Adipocyte (in vitro differentiated cells): ENCODE measurements at regions not wholly inside any gene's neighbourhood (a gene's known extent, or its start where the extent isn't known, plus 50 kb on each side); places are given as distances from the start of the nearest gene placed in this dataset.

Source experiments
- DNase-seq: peaks from one replicate; pipeline ENCODE4 v3.0.0-alpha.2; 2015; ENCODE audit warnings: low read depth
- H3K27me3 ChIP-seq: replicated peaks from 2 replicates; pipeline ENCODE4 v1.7.0; 2013; ENCODE audit warnings: mild to moderate bottlenecking, low read length, moderate library complexity; ENCODE audit not compliant: control insufficient read depth, insufficient read depth
- H3K36me3 ChIP-seq: 2 replicates; pipeline ENCODE4 v1.7.0; 2013; ENCODE audit warnings: low read length, mild to moderate bottlenecking, moderate library complexity; ENCODE audit not compliant: control insufficient read depth, insufficient read depth, severe bottlenecking
- H3K4me1 ChIP-seq: 2 replicates; pipeline ENCODE4 v1.7.0; 2013; ENCODE audit warnings: mild to moderate bottlenecking, low read length, moderate library complexity; ENCODE audit not compliant: control insufficient read depth, insufficient read depth
- H3K4me3 ChIP-seq: 2 replicates; pipeline ENCODE4 v1.7.0; 2013; ENCODE audit warnings: mild to moderate bottlenecking, low read length, moderate library complexity
- H3K9ac ChIP-seq: 2 replicates; pipeline ENCODE4 v1.7.0; 2013; ENCODE audit warnings: mild to moderate bottlenecking, low read length, moderate library complexity
- H3K9me3 ChIP-seq: 2 replicates; pipeline ENCODE4 v1.7.0; 2013; ENCODE audit warnings: mild to moderate bottlenecking, low read length, moderate library complexity; ENCODE audit not compliant: control insufficient read depth

DNA sequence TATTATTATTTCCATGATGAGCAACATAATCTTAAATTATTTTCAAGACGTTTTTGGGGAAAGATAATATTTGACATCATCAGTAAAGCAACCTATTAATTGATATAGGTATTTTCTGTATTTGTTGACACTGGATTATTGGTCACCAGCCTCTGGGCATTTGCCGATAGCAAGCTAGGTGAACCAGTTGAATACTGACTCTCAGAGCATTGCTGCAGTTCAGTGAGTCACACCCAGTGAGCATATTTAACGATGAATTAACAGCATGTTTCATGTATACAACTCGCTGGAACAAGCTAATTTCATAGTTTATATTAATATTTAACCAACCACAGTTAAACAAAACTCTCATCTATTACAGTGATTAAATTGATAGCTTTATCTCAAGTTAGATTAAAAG lies 1006.0 kb upstream of the DIAPH2 start:
- DNase-seq = no peak
- no peak overlapping the region for H3K4me3 ChIP-seq
- H3K4me1 ChIP-seq = no peaks in the 10 kb centered on the region
- H3K36me3 ChIP-seq = no peaks in the 10 kb centered on the region
- H3K27me3 ChIP-seq = no peaks in the 10 kb centered on the region
- H3K9me3 ChIP-seq = no peaks in the 10 kb centered on the region
- no peak overlapping the region for H3K9ac ChIP-seq

DNA sequence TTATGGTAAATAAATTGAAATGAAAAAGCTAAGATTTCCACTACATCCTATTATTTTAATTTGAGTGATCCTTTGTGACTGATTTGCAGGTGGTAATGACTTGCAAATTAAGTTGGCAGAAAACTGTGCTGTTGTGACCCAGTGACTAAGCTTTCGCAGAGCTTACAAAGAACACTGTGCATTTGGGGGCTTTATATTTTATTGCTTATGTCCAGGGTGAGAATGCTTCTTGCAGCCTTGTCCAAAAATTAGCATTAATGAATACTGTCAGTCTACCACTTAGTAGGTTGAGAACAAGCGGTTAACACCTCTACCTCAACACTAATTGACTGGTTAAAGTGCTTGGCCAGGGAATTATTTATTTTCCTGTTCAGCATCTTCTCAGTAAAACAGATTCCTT lies 991.3 kb upstream of the DIAPH2 start:
- Histone ChIP-seq H3K36me3 (no peaks in the 10 kb centered on the region), H3K27me3 (no peaks in the 10 kb centered on the region), H3K4me1 (no peaks in the 10 kb centered on the region), H3K9ac (no peak overlapping the region), H3K4me3 (no peak overlapping the region), H3K9me3 (peaks cover 3% of the 10 kb centered on the region)
- DNase-seq = no peak

- no peak overlapping the region for H3K9ac ChIP-seq
- no peak for DNase-seq
- H3K36me3 ChIP-seq = no peaks in the 10 kb centered on the region
- H3K27me3 ChIP-seq = no peaks in the 10 kb centered on the region
- no peak overlapping the region for H3K4me3 ChIP-seq
- H3K4me1 ChIP-seq = no peaks in the 10 kb centered on the region
- H3K9me3 ChIP-seq = peaks cover 13% of the 10 kb centered on the region
Observed at GRCh38 chrX:95703696-95704095, 980.9 kb upstream of the DIAPH2 start.

DNA sequence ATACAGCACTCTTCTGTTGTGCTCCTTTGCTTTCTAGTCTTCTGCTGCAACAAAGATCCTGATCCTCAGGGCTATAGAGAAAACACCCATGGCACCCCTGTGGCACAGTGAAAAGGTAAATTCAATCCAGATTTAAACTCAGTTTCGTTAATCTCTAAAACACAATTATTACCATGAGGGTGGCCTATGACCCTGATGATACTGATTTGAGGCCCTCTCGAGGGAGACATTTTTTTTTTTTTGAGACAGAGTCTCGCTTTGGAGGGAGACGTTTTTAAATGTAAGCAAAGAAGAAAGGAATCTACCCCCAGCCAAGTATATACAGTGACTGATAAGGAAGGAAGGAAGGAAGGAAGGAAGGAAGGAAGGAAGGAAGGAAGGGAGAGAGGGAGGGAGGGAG lies 967.8 kb upstream of the DIAPH2 start:
- H3K9ac ChIP-seq = no peak overlapping the region
- no peaks in the 10 kb centered on the region for H3K36me3 ChIP-seq
- DNase-seq = no peak
- peaks cover 4% of the 10 kb centered on the region for H3K27me3 ChIP-seq
- H3K4me1 ChIP-seq = no peaks in the 10 kb centered on the region
- no peaks in the 10 kb centered on the region for H3K9me3 ChIP-seq
- H3K4me3 ChIP-seq = no peak overlapping the region

GRCh38 chrX:95718746-95719145 lies 965.9 kb upstream of the DIAPH2 start:
- DNase-seq = no peak
- Histone ChIP-seq H3K9me3 (no peaks in the 10 kb centered on the region), H3K4me1 (no peaks in the 10 kb centered on the region), H3K4me3 (no peak overlapping the region), H3K36me3 (no peaks in the 10 kb centered on the region), H3K9ac (no peak overlapping the region), H3K27me3 (peaks cover 4% of the 10 kb centered on the region)

- Histone ChIP-seq H3K27me3 (peaks cover 4% of the 10 kb centered on the region), H3K4me3 (no peak overlapping the region), H3K4me1 (no peaks in the 10 kb centered on the region), H3K9me3 (no peaks in the 10 kb centered on the region), H3K36me3 (no peaks in the 10 kb centered on the region), H3K9ac (no peak overlapping the region)
- DNase-seq = no peak
Observed at GRCh38 chrX:95721011-95721410, 963.6 kb upstream of the DIAPH2 start.

- no peak for DNase-seq
- H3K9ac ChIP-seq = no peak overlapping the region
- no peaks in the 10 kb centered on the region for H3K27me3 ChIP-seq
- H3K9me3 ChIP-seq = no peaks in the 10 kb centered on the region
- H3K4me1 ChIP-seq = no peaks in the 10 kb centered on the region
- no peak overlapping the region for H3K4me3 ChIP-seq
- H3K36me3 ChIP-seq = no peaks in the 10 kb centered on the region
Observed at GRCh38 chrX:95728446-95728845, 956.2 kb upstream of the DIAPH2 start.

DNA sequence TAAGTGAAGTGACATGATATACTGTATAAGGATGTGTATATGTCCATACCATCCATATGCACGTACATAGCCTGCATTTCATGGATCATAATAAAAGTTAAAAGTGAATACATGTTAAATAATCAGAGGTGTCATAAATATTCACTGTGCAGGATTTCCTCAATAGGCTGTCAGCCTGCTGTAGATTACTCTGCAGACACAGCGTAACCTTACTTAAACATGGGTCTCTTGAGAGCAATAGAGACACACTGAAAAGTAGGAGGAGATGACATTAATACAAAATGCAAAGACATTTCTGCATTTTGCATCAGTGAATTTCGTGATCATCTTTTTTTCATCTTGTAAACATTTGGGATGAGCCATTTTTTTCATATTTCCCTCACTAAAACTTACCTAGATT lies 955.2 kb upstream of the DIAPH2 start:
- H3K9me3 ChIP-seq = no peaks in the 10 kb centered on the region
- no peaks in the 10 kb centered on the region for H3K36me3 ChIP-seq
- H3K27me3 ChIP-seq = no peaks in the 10 kb centered on the region
- H3K4me1 ChIP-seq = no peaks in the 10 kb centered on the region
- DNase-seq = no peak
- no peak overlapping the region for H3K4me3 ChIP-seq
- H3K9ac ChIP-seq = no peak overlapping the region

DNA sequence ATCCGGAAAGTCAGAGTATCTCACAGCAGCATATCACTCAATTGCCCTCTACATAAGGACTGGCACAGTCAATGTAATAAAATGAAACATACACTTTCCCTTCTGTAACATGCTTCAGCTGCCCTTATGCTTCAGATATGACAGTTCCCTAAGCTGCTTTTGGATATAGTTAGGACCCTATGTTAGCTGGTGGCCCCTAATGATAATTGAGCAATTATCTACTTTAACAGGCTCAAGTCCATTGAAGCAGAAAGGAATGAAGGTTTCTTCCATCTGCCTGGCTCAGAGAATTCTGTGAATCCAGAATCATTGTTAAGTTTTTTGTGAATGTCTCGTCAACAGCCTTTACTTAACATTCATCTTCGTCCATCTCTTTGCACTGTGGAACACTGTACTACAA lies 951.2 kb upstream of the DIAPH2 start:
- H3K27me3 ChIP-seq = no peaks in the 10 kb centered on the region

DNA sequence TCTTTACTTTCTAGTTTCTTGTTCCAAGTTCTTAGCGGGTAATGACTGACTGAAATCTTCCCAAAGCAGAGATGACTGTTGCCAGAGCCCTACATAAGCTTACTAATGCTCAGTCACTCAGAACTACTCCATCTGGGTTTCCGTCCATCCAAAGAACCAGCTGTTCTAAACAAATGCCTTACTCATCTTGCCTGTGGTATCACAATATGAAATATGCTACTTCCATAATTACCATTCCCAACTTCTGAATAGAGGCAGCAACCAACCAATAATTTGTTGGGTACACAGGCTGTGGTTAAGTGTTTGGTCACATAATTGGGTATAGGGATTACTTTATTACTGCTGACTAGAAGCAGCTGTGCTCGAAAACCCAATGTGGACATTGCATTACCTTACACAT lies 930.2 kb upstream of the DIAPH2 start:
- H3K27me3 ChIP-seq = peaks cover 3% of the 10 kb centered on the region
- H3K9ac ChIP-seq = no peak overlapping the region
- DNase-seq = no peak
- no peaks in the 10 kb centered on the region for H3K4me1 ChIP-seq
- H3K36me3 ChIP-seq = no peaks in the 10 kb centered on the region
- peaks cover 6% of the 10 kb centered on the region for H3K9me3 ChIP-seq
- no peak overlapping the region for H3K4me3 ChIP-seq

More for the DNA sequence above, 951.2 kb upstream of the DIAPH2 start:
- Histone ChIP-seq H3K4me1 (no peaks in the 10 kb centered on the region), H3K9ac (no peak overlapping the region), H3K4me3 (no peak overlapping the region), H3K9me3 (peaks cover 11% of the 10 kb centered on the region), H3K36me3 (no peaks in the 10 kb centered on the region)
- no peak for DNase-seq

- H3K4me3 ChIP-seq = no peak overlapping the region
- no peak overlapping the region for H3K9ac ChIP-seq
- DNase-seq = no peak
- H3K9me3 ChIP-seq = peaks cover 2% of the 10 kb centered on the region
- H3K36me3 ChIP-seq = no peaks in the 10 kb centered on the region
- H3K27me3 ChIP-seq = no peaks in the 10 kb centered on the region
- H3K4me1 ChIP-seq = no peaks in the 10 kb centered on the region
Observed at GRCh38 chrX:95760356-95760755, 924.3 kb upstream of the DIAPH2 start.

DNA sequence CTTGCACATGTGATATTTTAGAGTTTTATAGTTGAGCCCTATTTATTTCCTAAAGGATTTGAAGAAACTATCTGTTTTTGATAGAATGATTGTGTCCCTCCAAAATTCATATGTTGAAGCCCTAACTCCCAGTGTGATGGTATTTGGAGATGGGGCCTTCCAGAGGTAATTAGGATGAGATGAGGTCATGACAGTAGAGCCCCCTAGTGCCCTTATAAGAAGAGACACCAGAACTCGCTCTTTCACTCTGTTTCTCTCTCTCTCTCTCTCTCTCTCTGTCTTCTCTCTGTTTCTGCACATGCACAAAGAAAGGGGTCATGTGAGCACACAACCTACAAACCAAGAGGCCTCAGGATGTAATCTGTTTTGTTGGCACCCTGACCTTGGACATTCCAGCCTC lies 921.9 kb upstream of the DIAPH2 start:
- no peak for DNase-seq
- no peaks in the 10 kb centered on the region for H3K9me3 ChIP-seq
- H3K27me3 ChIP-seq = peaks cover 8% of the 10 kb centered on the region
- no peaks in the 10 kb centered on the region for H3K36me3 ChIP-seq
- H3K4me1 ChIP-seq = no peaks in the 10 kb centered on the region
- H3K4me3 ChIP-seq = no peak overlapping the region
- no peak overlapping the region for H3K9ac ChIP-seq
